Cardiac muscle cell (in vitro differentiated cells and primary cell): ENCODE measurements at regions not wholly inside any gene's neighbourhood (a gene's known extent, or its start where the extent isn't known, plus 50 kb on each side); places are given as distances from the start of the nearest gene placed in this dataset.

ENCODE experiments used
- DNase-seq, 2 donors: peaks; one replicate each; pipeline versions ENCODE4 v3.0.0 to v3.0.0-alpha.2; 2010 to 2017; ENCODE audit warnings: low read depth in 1 of 2, low spot score in 1 of 2
- H3K27ac ChIP-seq: fragments of 200-600 bp; sonication (generic); 2 replicates; pipeline ENCODE4 v1.5.1; 2016
- H3K27me3 ChIP-seq: fragments of 200-600 bp; sonication (generic); 2 replicates; pipeline ENCODE4 v1.6.0; 2016; ENCODE audit warnings: control low read depth
- H3K36me3 ChIP-seq: fragments of 200-600 bp; sonication (generic); 2 replicates; pipeline ENCODE4 v1.5.1; 2016; ENCODE audit warnings: control low read depth
- H3K4me1 ChIP-seq: fragments of 200-600 bp; sonication (generic); 2 replicates; pipeline ENCODE4 v1.8.1; 2017; ENCODE audit warnings: low read depth, mild to moderate bottlenecking, mixed run types
- H3K4me3 ChIP-seq: fragments of 200-600 bp; sonication (generic); 2 replicates; pipeline ENCODE4 v1.5.1; 2016; ENCODE audit warnings: mild to moderate bottlenecking
- H3K9me3 ChIP-seq: fragments of 200-600 bp; sonication (generic); 2 replicates; pipeline ENCODE4 v1.5.1; 2017; ENCODE audit warnings: low read depth, mild to moderate bottlenecking, control low read depth
- CTCF ChIP-seq: IDR thresholded peaks from 2 replicates; pipeline ENCODE4 v1.5.1; 2012; ENCODE audit warnings: low read depth, mild to moderate bottlenecking, low read length

GRCh38 chr9:115300116-115300515 lies 182.2 kb upstream of the TNC start:
- Histone ChIP-seq H3K9me3 (no peaks in the 10 kb centered on the region), H3K36me3 (no peaks in the 10 kb centered on the region), H3K4me1 (no peaks in the 10 kb centered on the region), H3K27ac (no peak overlapping the region), H3K27me3 (no peaks in the 10 kb centered on the region), H3K4me3 (no peak overlapping the region)
- no peak for TF ChIP-seq CTCF
- DNase-seq = no peak

GRCh38 chr9:115300874-115301273 lies 182.9 kb upstream of the TNC start:
- no peaks in the 10 kb centered on the region for H3K27me3 ChIP-seq
- H3K27ac ChIP-seq = no peak overlapping the region
- H3K36me3 ChIP-seq = no peaks in the 10 kb centered on the region
- no peak for DNase-seq
- peaks cover 4% of the 10 kb centered on the region for H3K4me1 ChIP-seq
- no peak overlapping the region for H3K4me3 ChIP-seq
- TF ChIP-seq CTCF = no peak
- H3K9me3 ChIP-seq = no peaks in the 10 kb centered on the region

GRCh38 chr9:115301581-115301980 lies 183.6 kb upstream of the TNC start:
- H3K9me3 ChIP-seq = no peaks in the 10 kb centered on the region
- no peaks in the 10 kb centered on the region for H3K36me3 ChIP-seq
- no peak for TF ChIP-seq CTCF
- peaks cover 4% of the 10 kb centered on the region for H3K4me1 ChIP-seq
- H3K27me3 ChIP-seq = no peaks in the 10 kb centered on the region
- H3K27ac ChIP-seq = no peak overlapping the region
- DNase-seq = peak in 1 of 2 donors; percentile 16
- H3K4me3 ChIP-seq = no peak overlapping the region

- DNase-seq = no peak
- H3K27ac ChIP-seq = no peak overlapping the region
- TF ChIP-seq CTCF = no peak
Observed at GRCh38 chr9:115305543-115305942, 187.6 kb upstream of the TNC start.

GRCh38 chr9:115306865-115307264 lies 188.9 kb upstream of the TNC start:
- no peak overlapping the region for H3K27ac ChIP-seq
- DNase-seq = no peak

More at GRCh38 chr9:115305543-115305942, 187.6 kb upstream of the TNC start:
- Histone ChIP-seq H3K9me3 (no peaks in the 10 kb centered on the region), H3K27me3 (no peaks in the 10 kb centered on the region), H3K4me1 (peaks cover 4% of the 10 kb centered on the region), H3K4me3 (no peak overlapping the region), H3K36me3 (no peaks in the 10 kb centered on the region)

More at GRCh38 chr9:115306865-115307264, 188.9 kb upstream of the TNC start:
- Histone ChIP-seq H3K9me3 (no peaks in the 10 kb centered on the region), H3K4me3 (no peak overlapping the region), H3K27me3 (no peaks in the 10 kb centered on the region), H3K4me1 (peaks cover 4% of the 10 kb centered on the region), H3K36me3 (no peaks in the 10 kb centered on the region)
- no peak for TF ChIP-seq CTCF
